ENCODE measurements at regions not wholly inside any gene's neighbourhood (a gene's known extent, or its start where the extent isn't known, plus 50 kb on each side); places are given as distances from the start of the nearest gene placed in this dataset.

DNA sequence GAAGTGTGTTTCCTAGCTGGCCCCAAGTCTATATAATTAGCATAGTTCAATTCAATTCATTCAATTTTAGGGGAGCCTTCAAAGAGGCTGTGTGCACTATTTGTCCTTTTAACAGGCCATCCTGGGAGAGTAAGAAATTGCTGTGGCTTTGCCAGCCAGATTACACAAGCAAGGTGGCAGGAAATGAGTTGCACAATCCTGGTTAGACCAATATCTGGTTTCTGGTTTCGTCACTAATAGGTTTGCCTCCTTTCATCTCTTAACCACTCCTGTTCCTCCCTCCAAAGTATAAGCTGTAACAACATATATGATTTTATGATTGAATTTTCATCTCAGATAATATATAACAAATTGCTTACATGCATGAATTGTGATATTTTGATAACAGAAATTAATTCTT, 84.1 kb upstream of the NEGR1 start:
- H3K27ac Mint-ChIP-seq, result no peak overlapping the region
- H3K36me3 Mint-ChIP-seq (ENCODE audit: low read depth), result no peaks in the 10 kb centered on the region
- H3K4me3 Mint-ChIP-seq, result no peak overlapping the region
- H3K4me1 Mint-ChIP-seq, result no peaks in the 10 kb centered on the region
- no peaks in the 10 kb centered on the region for H3K27me3 Mint-ChIP-seq
- no peak for ATAC-seq
- no peaks in the 10 kb centered on the region for H3K9me3 ChIP-seq (ENCODE audit: control insufficient read depth, low read length, poor library complexity, severe bottlenecking)
- no peak for DNase-seq

GRCh38 chr1:72365693-72366092, 83.4 kb upstream of the NEGR1 start:
- Mint-ChIP-seq H3K27ac (no peak overlapping the region), H3K36me3 (ENCODE audit: low read depth) (no peaks in the 10 kb centered on the region), H3K4me1 (no peaks in the 10 kb centered on the region), H3K27me3 (no peaks in the 10 kb centered on the region), H3K4me3 (no peak overlapping the region)
- DNase-seq (no peak), ATAC-seq (no peak)
- H3K9me3 ChIP-seq (ENCODE audit: control insufficient read depth, low read length, poor library complexity, severe bottlenecking), result no peaks in the 10 kb centered on the region

DNA sequence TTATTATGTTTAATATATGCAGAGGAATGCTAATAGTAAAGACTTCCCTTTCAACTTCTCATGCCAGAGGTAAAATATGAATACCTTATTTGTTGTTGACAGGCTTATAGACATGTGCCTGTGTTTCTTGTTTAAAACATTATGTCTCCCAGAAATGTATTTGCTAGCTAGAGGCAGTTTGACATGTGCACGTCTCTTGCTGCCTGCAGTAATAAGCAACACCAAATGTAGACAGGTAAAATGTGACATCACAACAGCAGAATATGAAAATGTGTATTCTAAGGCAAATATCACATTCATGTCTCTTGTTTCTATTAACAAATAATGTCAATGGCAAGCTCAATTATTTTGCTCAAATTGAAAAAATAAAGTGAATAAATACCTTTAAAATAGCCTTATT, 80.2 kb upstream of the NEGR1 start:
- ATAC-seq (no peak), DNase-seq (no peak)
- H3K27ac Mint-ChIP-seq, result no peak overlapping the region

DNA sequence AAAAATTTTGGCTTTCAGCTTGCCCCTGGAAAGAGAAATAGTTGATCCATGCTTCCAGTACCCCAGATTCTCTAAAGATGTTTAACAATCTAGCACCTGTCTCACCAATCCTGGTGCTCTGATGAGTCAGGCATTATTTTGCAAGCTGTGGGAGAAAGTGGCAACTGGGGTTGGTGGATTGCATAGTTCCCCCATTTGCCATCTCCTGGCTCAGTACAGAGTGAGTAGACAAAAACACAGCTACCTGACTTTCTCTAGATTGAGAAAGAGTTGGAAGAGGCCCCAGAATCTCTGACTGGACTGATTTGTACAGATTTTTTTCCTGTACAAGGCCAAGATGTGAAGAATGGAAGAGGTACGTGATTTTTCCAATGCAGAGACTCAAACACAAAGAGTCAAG, 75.1 kb upstream of the NEGR1 start:
- no peak overlapping the region for H3K27ac Mint-ChIP-seq
- no peaks in the 10 kb centered on the region for H3K4me1 Mint-ChIP-seq
- H3K4me3 Mint-ChIP-seq, result no peak overlapping the region
- H3K36me3 Mint-ChIP-seq (ENCODE audit: low read depth), result peaks cover 2% of the 10 kb centered on the region
- no peak for ATAC-seq
- no peak for DNase-seq
- no peaks in the 10 kb centered on the region for H3K9me3 ChIP-seq (ENCODE audit: control insufficient read depth, low read length, poor library complexity, severe bottlenecking)
- H3K27me3 Mint-ChIP-seq, result no peaks in the 10 kb centered on the region

More for the DNA sequence above, 80.2 kb upstream of the NEGR1 start:
- Mint-ChIP-seq H3K27me3 (no peaks in the 10 kb centered on the region), H3K36me3 (ENCODE audit: low read depth) (no peaks in the 10 kb centered on the region), H3K4me3 (no peak overlapping the region), H3K4me1 (no peaks in the 10 kb centered on the region)
- H3K9me3 ChIP-seq (ENCODE audit: control insufficient read depth, low read length, poor library complexity, severe bottlenecking), result no peaks in the 10 kb centered on the region

GRCh38 chr1:72355899-72356298, 73.6 kb upstream of the NEGR1 start:
- H3K9me3 ChIP-seq (ENCODE audit: control insufficient read depth, low read length, poor library complexity, severe bottlenecking), result no peaks in the 10 kb centered on the region
- DNase-seq, result no peak
- no peak for ATAC-seq
- Mint-ChIP-seq H3K27me3 (no peaks in the 10 kb centered on the region), H3K4me3 (no peak overlapping the region), H3K4me1 (no peaks in the 10 kb centered on the region), H3K27ac (no peak overlapping the region), H3K36me3 (ENCODE audit: low read depth) (peaks cover 2% of the 10 kb centered on the region)

DNA sequence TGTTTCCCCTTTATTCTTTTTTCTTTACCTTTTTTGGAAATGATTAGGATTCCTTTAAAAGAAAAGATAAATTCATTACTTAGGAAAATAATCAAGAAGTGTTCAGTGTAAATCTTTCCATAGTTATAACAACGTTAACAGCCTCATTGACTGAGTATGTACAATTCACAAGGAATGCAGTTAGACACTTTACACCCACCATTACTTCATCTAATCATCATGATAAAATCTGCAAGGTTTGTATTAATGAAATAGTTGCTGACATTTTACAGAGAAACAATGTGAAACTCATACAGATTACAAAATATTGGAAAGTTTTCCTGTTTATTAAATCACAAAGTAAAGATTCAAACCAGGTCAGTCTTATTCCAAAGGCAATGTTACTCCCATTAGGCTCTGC, 59.3 kb upstream of the NEGR1 start:
- ATAC-seq, result no peak
- no peaks in the 10 kb centered on the region for H3K36me3 Mint-ChIP-seq (ENCODE audit: low read depth)
- no peak overlapping the region for H3K4me3 Mint-ChIP-seq
- no peaks in the 10 kb centered on the region for H3K27me3 Mint-ChIP-seq
- no peak overlapping the region for H3K27ac Mint-ChIP-seq
- DNase-seq, result no peak
- H3K9me3 ChIP-seq (ENCODE audit: control insufficient read depth, low read length, poor library complexity, severe bottlenecking), result peaks cover 4% of the 10 kb centered on the region
- no peaks in the 10 kb centered on the region for H3K4me1 Mint-ChIP-seq

- Mint-ChIP-seq H3K4me3 (no peak overlapping the region), H3K36me3 (ENCODE audit: low read depth) (no peaks in the 10 kb centered on the region), H3K27me3 (no peaks in the 10 kb centered on the region), H3K4me1 (no peaks in the 10 kb centered on the region), H3K27ac (no peak overlapping the region)
- no peaks in the 10 kb centered on the region for H3K9me3 ChIP-seq (ENCODE audit: control insufficient read depth, low read length, poor library complexity, severe bottlenecking)
- ATAC-seq (no peak), DNase-seq (no peak)
Measured at GRCh38 chr1:72336776-72337175, 54.4 kb upstream of the NEGR1 start.

Data from T-helper 17 cell (primary cell).